ENCODE measurements at regions not wholly inside any gene's neighbourhood (a gene's known extent, or its start where the extent isn't known, plus 50 kb on each side); places are given as distances from the start of the nearest gene placed in this dataset.
"Not testable (repeated sequence)": the region's sequence is repeated elsewhere in the genome, so short reads cannot be mapped to it uniquely, and the experiment has no call there.

- no peak for DNase-seq
- Histone ChIP-seq H3K9me3 (no peaks in the 10 kb centered on the region), H3K36me3 (no peaks in the 10 kb centered on the region), H3K4me3 (no peak overlapping the region), H3K27ac (no peak overlapping the region), H3K4me1 (no peaks in the 10 kb centered on the region), H3K27me3 (no peaks in the 10 kb centered on the region)
- no peak for TF ChIP-seq EP300 (IDR thresholded peaks at IDR 0.05)
- 77 to 80% methylated on average over 2 of the region's 2 CpGs for WGBS, 2 donors
- intact Hi-C loops (cut with DNase I) = no loop called here
These were observed 375.9 kb upstream of the NDST4 start for GRCh38 chr4:115489279-115489678.

- no peak for TF ChIP-seq POLR2AphosphoS5 (IDR thresholded peaks at IDR 0.05)
- TF ChIP-seq CTCF (IDR thresholded peaks at IDR 0.05) = no peak
- no peak for TF ChIP-seq EP300 (IDR thresholded peaks at IDR 0.05)
- TF ChIP-seq POLR2A (IDR thresholded peaks at IDR 0.05) = no peak
- no peak for DNase-seq
These were observed 372.0 kb upstream of the NDST4 start for GRCh38 chr4:115485402-115485801.

GRCh38 chr4:115484479-115484878 lies 371.1 kb upstream of the NDST4 start:
- intact Hi-C loops (cut with DNase I) = no loop called here
- Histone ChIP-seq H3K36me3 (no peaks in the 10 kb centered on the region), H3K27me3 (no peaks in the 10 kb centered on the region), H3K4me3 (no peak overlapping the region), H3K9me3 (no peaks in the 10 kb centered on the region), H3K4me1 (no peaks in the 10 kb centered on the region), H3K27ac (no peak overlapping the region)
- DNase-seq = no peak
- TF ChIP-seq POLR2A (IDR thresholded peaks at IDR 0.05) (no peak), EP300 (IDR thresholded peaks at IDR 0.05) (no peak), CTCF (IDR thresholded peaks at IDR 0.05) (no peak), POLR2AphosphoS5 (IDR thresholded peaks at IDR 0.05) (no peak)
- WGBS, 2 donors = 77 to 84% methylated on average over 4 of the region's 4 CpGs

More at GRCh38 chr4:115485402-115485801, 372.0 kb upstream of the NDST4 start:
- Histone ChIP-seq H3K36me3 (no peaks in the 10 kb centered on the region), H3K27ac (no peak overlapping the region), H3K9me3 (no peaks in the 10 kb centered on the region), H3K4me3 (no peak overlapping the region), H3K4me1 (no peaks in the 10 kb centered on the region), H3K27me3 (no peaks in the 10 kb centered on the region)
- intact Hi-C loops (cut with DNase I) = no loop called here
- WGBS, 2 donors = 78 to 82% methylated on average over 2 of the region's 2 CpGs

- WGBS, 2 donors = 53 to 95% methylated on average over 1 of the region's 1 CpG
- H3K4me3 ChIP-seq = no peak overlapping the region
- TF ChIP-seq POLR2A (IDR thresholded peaks at IDR 0.05) (no peak), CTCF (IDR thresholded peaks at IDR 0.05) (no peak), EP300 (IDR thresholded peaks at IDR 0.05) (no peak), POLR2AphosphoS5 (IDR thresholded peaks at IDR 0.05) (no peak)
- intact Hi-C loops (cut with DNase I) = no loop called here
- DNase-seq = no peak
- H3K27me3 ChIP-seq = no peaks in the 10 kb centered on the region
- no peaks in the 10 kb centered on the region for H3K36me3 ChIP-seq
- no peak overlapping the region for H3K27ac ChIP-seq
- no peaks in the 10 kb centered on the region for H3K4me1 ChIP-seq
- H3K9me3 ChIP-seq = no peaks in the 10 kb centered on the region
These were observed 357.3 kb upstream of the NDST4 start for GRCh38 chr4:115470763-115471162.

GRCh38 chr4:115459301-115459700 lies 345.9 kb upstream of the NDST4 start:
- H3K4me3 ChIP-seq; intact Hi-C loops (cut with DNase I); DNase-seq; H3K36me3 ChIP-seq; H3K4me1 ChIP-seq; H3K9me3 ChIP-seq; H3K27ac ChIP-seq; H3K27me3 ChIP-seq: not testable (repeated sequence)
- 80 to 85% methylated on average over 4 of the region's 4 CpGs for WGBS, 2 donors

- no peak overlapping the region for H3K4me3 ChIP-seq
- no peak overlapping the region for H3K27ac ChIP-seq
- no peaks in the 10 kb centered on the region for H3K9me3 ChIP-seq
- intact Hi-C loops (cut with DNase I) = no loop called here
- no peaks in the 10 kb centered on the region for H3K27me3 ChIP-seq
- 55 to 86% methylated on average over 1 of the region's 1 CpG for WGBS, 2 donors
- H3K36me3 ChIP-seq = no peaks in the 10 kb centered on the region
- peaks cover 0 to 19% (median 5%) of the 10 kb centered on the region in 4 donors for H3K4me1 ChIP-seq
- TF ChIP-seq POLR2A (IDR thresholded peaks at IDR 0.05) = no peak
- no peak for TF ChIP-seq EP300 (IDR thresholded peaks at IDR 0.05)
- DNase-seq = no peak
These were observed 342.8 kb upstream of the NDST4 start for GRCh38 chr4:115456231-115456630.

All from sigmoid colon (tissue), 6 donors.